Embryonic facial prominence (tissue), 1 donor: ENCODE measurements at regions not wholly inside any gene's neighbourhood (a gene's known extent, or its start where the extent isn't known, plus 50 kb on each side); places are given as distances from the start of the nearest gene placed in this dataset.
"Not testable (repeated sequence)": the region's sequence is repeated elsewhere in the genome, so short reads cannot be mapped to it uniquely, and the experiment has no call there.

Source experiments
- DNase-seq: peaks from one replicate; pipeline ENCODE4 v3.0.0-alpha.2; 2016; ENCODE audit errors: extremely low spot score

- no peak for DNase-seq
These were observed 657.6 kb downstream of the LMO4 start for GRCh38 chr1:87986130-87986866.

GRCh38 chr1:87989346-87989745 is 660.7 kb downstream of the LMO4 start:
- no peak for DNase-seq

GRCh38 chr1:87992536-87992935 is 663.9 kb downstream of the LMO4 start:
- DNase-seq: not testable (repeated sequence)

GRCh38 chr1:87993051-87993450 is 664.4 kb downstream of the LMO4 start:
- DNase-seq: no peak

- no peak for DNase-seq
These were observed 671.2 kb downstream of the LMO4 start for GRCh38 chr1:87999852-88000251.

- DNase-seq: no peak
These were observed 672.8 kb downstream of the LMO4 start for GRCh38 chr1:88001460-88001859.

GRCh38 chr1:88003255-88003654 is 674.6 kb downstream of the LMO4 start:
- no peak for DNase-seq

GRCh38 chr1:88009916-88010315 is 674.2 kb upstream of the PKN2 start:
- DNase-seq: no peak

GRCh38 chr1:88013485-88013884 is 670.6 kb upstream of the PKN2 start:
- no peak for DNase-seq

GRCh38 chr1:88014131-88014530 is 669.9 kb upstream of the PKN2 start:
- DNase-seq: no peak

GRCh38 chr1:88016947-88017346 is 667.1 kb upstream of the PKN2 start:
- no peak for DNase-seq

GRCh38 chr1:88021529-88021928 is 662.5 kb upstream of the PKN2 start:
- DNase-seq: no peak

GRCh38 chr1:88022516-88022915 is 661.6 kb upstream of the PKN2 start:
- no peak for DNase-seq

GRCh38 chr1:88029142-88029541 is 654.9 kb upstream of the PKN2 start:
- DNase-seq: no peak

- no peak for DNase-seq
These were observed 654.2 kb upstream of the PKN2 start for GRCh38 chr1:88029899-88030298.

GRCh38 chr1:88035578-88035977 is 648.5 kb upstream of the PKN2 start:
- no peak for DNase-seq

- DNase-seq: no peak
These were observed 647.6 kb upstream of the PKN2 start for GRCh38 chr1:88036345-88037014.

GRCh38 chr1:88039240-88039639 is 644.8 kb upstream of the PKN2 start:
- no peak for DNase-seq

- DNase-seq: no peak
These were observed 640.2 kb upstream of the PKN2 start for GRCh38 chr1:88043834-88044233.

GRCh38 chr1:88052167-88052566 is 631.9 kb upstream of the PKN2 start:
- DNase-seq: no peak

GRCh38 chr1:88053065-88053464 is 631.0 kb upstream of the PKN2 start:
- no peak for DNase-seq

GRCh38 chr1:88056881-88057280 is 627.2 kb upstream of the PKN2 start:
- DNase-seq: no peak

GRCh38 chr1:88058205-88058604 is 625.9 kb upstream of the PKN2 start:
- DNase-seq: no peak
